GM18870 (cell line): ENCODE measurements at regions not wholly inside any gene's neighbourhood (a gene's known extent, or its start where the extent isn't known, plus 50 kb on each side); places are given as distances from the start of the nearest gene placed in this dataset.

Source experiments
- ATAC-seq: cut with Tn5 transposase; IDR thresholded peaks from one replicate; pipeline ENCODE4 v1.9.1; 2021; ENCODE audit warnings: moderate library complexity; ENCODE audit not compliant: unreplicated experiment

- ATAC-seq: no peak
Measured at GRCh38 chr11:123260511-123261211, 65.6 kb upstream of the CLMP start.

GRCh38 chr11:123258877-123259276 lies 63.8 kb upstream of the CLMP start:
- ATAC-seq: no peak

- ATAC-seq: no peak
Measured at GRCh38 chr11:123257370-123257769, 62.3 kb upstream of the CLMP start.

DNA sequence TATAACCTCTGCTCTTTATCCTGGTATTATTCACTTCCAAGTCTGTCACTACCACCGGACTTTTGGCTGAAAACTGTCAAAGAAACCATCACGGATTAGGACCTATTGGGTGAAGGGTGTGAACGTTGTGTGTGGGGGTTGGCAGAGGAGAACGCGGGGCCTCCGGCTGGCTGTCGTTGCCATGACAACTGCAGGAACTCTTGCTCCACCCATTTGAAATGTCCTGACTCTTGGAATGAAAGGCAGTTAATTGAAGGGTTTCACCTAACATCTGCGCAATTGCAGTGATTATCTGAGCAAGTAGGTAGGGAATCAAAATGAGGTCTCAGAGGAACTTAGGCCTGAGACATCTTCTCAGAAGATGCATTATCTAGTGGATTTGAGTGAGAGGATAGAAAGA lies 60.9 kb upstream of the CLMP start:
- no peak for ATAC-seq

- no peak for ATAC-seq
Measured at GRCh38 chr11:123254357-123254756, 59.3 kb upstream of the CLMP start.

DNA sequence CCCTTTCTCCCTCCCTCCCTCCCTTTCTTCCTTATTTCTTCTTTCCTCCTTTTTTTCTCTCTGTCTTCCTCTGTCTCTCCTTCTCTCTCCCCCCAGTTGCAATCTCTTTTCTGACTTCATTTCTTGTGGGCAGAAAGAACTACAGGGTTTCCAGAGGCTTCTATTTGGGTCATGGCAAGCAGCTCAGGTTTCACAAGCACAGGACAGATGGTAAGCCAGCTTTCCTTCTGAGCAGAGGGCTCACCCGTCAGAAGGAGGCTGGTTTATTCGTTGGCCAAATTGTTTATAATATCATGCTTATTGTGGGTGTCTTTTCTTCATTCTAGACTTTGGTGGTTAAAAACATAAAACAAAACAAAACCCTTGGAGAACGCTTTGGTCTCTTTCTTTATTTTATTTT lies 58.9 kb upstream of the CLMP start:
- ATAC-seq: no peak

DNA sequence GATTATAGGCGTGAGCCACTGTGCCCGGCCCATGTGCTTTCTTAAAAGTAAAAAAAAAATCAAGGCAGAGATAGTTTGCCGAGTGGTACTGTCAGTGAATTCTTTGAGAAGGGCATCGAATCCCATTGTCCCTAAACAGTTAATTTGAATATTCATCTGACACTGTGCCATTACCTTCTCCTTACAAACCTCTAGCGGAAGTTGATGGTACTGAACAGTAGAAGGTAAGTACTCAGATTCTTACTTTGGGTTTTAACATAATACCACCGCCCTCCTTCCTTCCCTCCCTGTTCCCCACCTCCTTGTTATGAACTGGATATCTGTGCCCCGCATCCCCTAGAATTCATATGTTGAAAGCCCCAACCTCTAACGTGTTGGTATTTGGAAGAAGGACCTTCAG lies 58.2 kb upstream of the CLMP start:
- no peak for ATAC-seq

DNA sequence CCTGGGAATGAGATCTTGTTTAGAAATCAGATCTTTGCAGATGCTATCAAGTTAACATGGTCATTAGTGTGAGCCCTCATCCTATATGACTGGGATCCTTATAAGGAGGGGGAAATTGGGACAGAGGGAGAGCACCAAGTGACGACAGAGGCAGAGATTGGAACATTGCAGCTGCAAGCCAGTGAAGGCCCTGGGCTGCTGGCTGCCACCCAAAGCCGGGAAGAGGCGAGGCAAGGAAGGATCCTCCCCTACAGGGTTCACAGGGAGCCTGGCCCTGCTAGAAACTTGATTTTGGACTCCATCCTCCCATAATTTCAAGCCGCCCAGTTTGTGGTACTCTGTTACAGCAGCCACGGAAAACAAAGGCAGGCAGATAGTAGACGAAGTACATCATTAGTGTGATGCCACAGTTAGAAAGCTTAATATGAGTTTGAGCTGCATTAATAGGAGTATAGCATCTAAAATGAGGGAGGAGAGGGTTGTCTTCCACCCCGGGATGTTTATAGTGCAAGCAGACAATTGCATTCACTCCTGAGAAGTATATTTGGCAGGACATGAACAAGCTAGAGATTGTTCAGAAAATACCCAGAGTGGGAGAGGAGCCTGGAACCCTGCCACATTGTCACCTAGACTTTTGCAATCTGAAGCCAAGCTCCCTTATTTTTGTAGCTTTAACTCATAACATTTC lies 56.8 kb upstream of the CLMP start:
- ATAC-seq: no peak

- ATAC-seq: no peak
Measured at GRCh38 chr11:123250892-123251656, 56.0 kb upstream of the CLMP start.

GRCh38 chr11:123249354-123249753 lies 54.3 kb upstream of the CLMP start:
- ATAC-seq: no peak

DNA sequence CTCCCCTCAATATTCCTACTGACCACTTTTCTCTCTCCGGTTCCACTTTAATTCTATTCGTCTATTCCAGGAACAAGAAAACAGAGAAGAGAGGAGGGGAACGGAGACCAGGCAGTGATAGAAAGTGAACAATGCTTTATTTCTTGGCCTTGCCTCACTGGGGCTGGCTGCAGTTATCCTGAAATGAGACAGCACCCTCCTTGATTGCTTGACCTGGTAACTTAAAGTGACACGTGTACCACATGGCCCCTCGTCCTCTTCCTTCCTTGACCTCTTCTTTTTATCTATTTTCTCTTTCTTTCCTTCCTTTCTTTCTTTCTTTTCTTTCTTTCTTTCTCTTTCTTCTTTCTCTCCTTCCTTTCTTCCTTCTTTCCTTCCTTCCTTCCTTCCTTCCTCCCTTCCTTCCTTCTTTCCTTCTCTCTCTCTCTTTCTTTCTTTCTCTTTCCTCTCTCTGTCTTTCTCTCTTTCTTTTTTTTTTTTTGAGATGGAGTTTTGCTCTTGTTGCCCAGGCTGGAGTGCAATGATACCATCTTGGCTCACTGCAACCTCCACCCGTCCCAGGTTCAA lies 52.8 kb upstream of the CLMP start:
- no peak for ATAC-seq

DNA sequence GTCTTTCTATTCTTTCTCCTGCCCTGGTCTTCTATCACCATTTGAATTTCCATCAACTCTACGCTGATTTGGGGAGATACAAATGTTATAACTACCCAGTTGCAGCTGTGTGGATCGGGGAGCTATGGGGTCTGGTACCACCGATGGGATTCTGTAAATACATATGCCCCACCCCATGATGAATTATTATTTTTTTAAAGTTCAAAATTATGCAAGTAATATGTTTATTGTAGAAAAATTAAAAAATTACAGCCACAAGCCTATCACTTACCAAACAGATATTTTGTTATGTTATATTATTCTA lies 52.4 kb upstream of the CLMP start:
- ATAC-seq: no peak

DNA sequence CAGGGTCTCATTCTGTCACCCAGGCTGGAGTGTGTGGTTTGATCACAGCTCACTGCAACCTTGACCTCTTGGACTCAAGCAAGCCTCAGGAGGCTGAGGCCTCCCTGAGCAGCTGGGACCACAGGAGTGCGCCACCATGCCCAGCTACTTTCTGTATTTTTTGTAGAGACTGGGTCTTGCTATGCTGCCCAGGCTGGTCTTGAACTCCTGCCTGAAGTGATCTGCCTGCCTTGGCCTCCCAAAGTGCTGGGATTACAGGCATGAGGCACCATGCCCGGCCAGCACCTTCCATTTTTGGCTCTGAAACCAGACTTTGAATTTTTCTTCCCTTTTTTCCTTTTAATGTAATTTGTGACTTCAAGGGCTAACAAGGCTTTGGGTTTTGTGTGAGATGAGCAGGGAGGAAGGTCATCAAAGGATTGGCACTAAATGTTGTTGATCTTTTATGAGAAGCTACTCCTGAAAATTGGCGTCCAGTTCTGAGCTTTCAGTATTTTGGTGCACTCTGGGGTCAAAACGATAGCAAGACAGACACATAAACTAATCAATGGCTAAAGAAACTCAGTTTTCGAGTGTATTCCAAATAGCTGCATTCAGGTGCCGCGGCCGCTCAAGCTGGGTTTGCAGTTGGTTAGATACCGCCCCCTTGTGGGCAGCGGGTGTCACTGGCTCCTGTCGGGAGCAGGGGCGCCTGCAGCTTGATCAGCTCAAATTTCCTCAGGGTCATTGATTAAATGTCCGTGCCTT lies 51.9 kb upstream of the CLMP start:
- no peak for ATAC-seq

- ATAC-seq: no peak
Measured at GRCh38 chr11:123245567-123245966, 50.5 kb upstream of the CLMP start.
